Esophagus muscularis mucosa (tissue), 4 donors: ENCODE measurements at regions not wholly inside any gene's neighbourhood (a gene's known extent, or its start where the extent isn't known, plus 50 kb on each side); places are given as distances from the start of the nearest gene placed in this dataset.

ENCODE experiments used
- EP300 ChIP-seq: sonication (generic); formaldehyde crosslinking; IDR thresholded peaks from one replicate; pipeline ENCODE4 v1.6.1; 2017; ENCODE audit warnings: antibody characterized with exemption
- POLR2A ChIP-seq: fragments of 450-650 bp; IDR thresholded peaks from one replicate; pipeline ENCODE4 v1.6.1; 2017; ENCODE audit warnings: antibody characterized with exemption, moderate library complexity, mild to moderate bottlenecking, low read depth
- POLR2AphosphoS5 ChIP-seq, 2 donors: sonication (generic); formaldehyde crosslinking; IDR thresholded peaks; one replicate each; pipeline ENCODE4 v1.6.1; 2017; ENCODE audit warnings: antibody characterized with exemption in 2 of 2
- TF ChIP-seq, protein P1 (sequence below), 3 experiments: fragments of 200-600 bp in 2 of 3; fragments of 450-650 bp in 1 of 3; sonication (generic) in 2 of 3; IDR thresholded peaks; one replicate each; pipeline ENCODE4 v1.5.1; 2017 to 2019; ENCODE audit warnings: antibody characterized with exemption in 3 of 3, mild to moderate bottlenecking in 2 of 3, moderate library complexity in 1 of 3

DNA sequence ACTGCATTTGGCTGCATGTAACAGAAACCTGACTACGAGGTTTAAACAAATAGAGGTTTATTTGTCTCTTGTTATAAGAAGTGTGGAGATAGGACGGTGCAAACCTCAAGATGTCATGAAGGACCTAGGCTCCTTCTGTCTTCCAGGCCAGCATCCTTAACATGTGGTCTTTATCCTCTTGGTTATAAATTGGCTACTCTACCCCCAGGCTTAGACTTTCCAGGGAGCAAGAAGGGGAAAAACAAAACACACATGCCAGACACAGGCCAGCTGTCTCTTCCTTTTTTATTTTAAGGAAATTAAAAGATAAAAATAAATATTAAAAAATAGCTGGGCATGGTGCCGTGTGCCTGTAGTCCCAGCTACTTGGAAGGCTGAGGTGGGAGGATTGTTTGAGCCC lies 51.3 kb upstream of the PRELP start:
- TF ChIP-seq, protein P1, sequence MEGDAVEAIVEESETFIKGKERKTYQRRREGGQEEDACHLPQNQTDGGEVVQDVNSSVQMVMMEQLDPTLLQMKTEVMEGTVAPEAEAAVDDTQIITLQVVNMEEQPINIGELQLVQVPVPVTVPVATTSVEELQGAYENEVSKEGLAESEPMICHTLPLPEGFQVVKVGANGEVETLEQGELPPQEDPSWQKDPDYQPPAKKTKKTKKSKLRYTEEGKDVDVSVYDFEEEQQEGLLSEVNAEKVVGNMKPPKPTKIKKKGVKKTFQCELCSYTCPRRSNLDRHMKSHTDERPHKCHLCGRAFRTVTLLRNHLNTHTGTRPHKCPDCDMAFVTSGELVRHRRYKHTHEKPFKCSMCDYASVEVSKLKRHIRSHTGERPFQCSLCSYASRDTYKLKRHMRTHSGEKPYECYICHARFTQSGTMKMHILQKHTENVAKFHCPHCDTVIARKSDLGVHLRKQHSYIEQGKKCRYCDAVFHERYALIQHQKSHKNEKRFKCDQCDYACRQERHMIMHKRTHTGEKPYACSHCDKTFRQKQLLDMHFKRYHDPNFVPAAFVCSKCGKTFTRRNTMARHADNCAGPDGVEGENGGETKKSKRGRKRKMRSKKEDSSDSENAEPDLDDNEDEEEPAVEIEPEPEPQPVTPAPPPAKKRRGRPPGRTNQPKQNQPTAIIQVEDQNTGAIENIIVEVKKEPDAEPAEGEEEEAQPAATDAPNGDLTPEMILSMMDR (IDR thresholded peaks at IDR 0.05), result no peak
- TF ChIP-seq POLR2A, result no peak
- TF ChIP-seq EP300, result no peak
- TF ChIP-seq POLR2AphosphoS5 (IDR thresholded peaks at IDR 0.05), result no peak
